HepG2 (cell line): ENCODE measurements at regions not wholly inside any gene's neighbourhood (a gene's known extent, or its start where the extent isn't known, plus 50 kb on each side); places are given as distances from the start of the nearest gene placed in this dataset.

Source experiments
- ATAC-seq: fragments of 200-7000 bp; cut with Tn5 transposase; 3 replicates; pipeline ENCODE4 v1.9.1; 2020; ENCODE audit warnings: mild to moderate bottlenecking, moderate library complexity
- BruUV-seq: library from RNA; stranded (reverse); fragments of 400-500 nt; replicated peaks from 2 replicates; lab custom pipeline; 2021; lab: Mats Ljungman, UMichigan
- CTCF ChIA-PET: fragments of 300-600 bp; formaldehyde crosslinking; extraction: SDS; loops from one replicate; lab custom pipeline; 2021; ENCODE audit warnings: low total read pairs, inconsistent platforms, low intra/inter-chr PET ratio; lab: Yijun Ruan, JAX
- POLR2A ChIA-PET: fragments of 350-600 bp; sonication (Branson Sonifier 250); formaldehyde crosslinking; loops from one replicate; lab custom pipeline; 2020; ENCODE audit warnings: antibody characterized with exemption, inconsistent platforms; lab: Yijun Ruan, JAX
- DNase-seq: peaks from one replicate; pipeline ENCODE4 v3.0.0-alpha.2; 2015; ENCODE audit warnings: low spot score
- FAIRE-seq: peaks from 3 replicates; lab custom pipeline; 2011; peaks lifted over from hg19 to GRCh38; lab: Jason Lieb, UNC
- H2AFZ ChIP-seq: one replicate; pipeline ENCODE4 v1.6.1; 2011; ENCODE audit warnings: low read length, inconsistent platforms
- H3K27ac ChIP-seq: fragments of 300-600 bp; 3 replicates; pipeline ENCODE4 v1.8.0; 2011; ENCODE audit warnings: mixed run types, mild to moderate bottlenecking, mixed read lengths, low read length, inconsistent platforms; ENCODE audit not compliant: insufficient read depth; ENCODE audit errors: extremely low read length
- H3K27me3 ChIP-seq, 2 experiments: fragments of 200-600 bp in 1 of 2; 2 replicates in 1 of 2; 3 replicates in 1 of 2; pipeline versions ENCODE4 v1.6.0 to v1.8.0; 2011; ENCODE audit warnings: low read length in 2 of 2, mild to moderate bottlenecking in 2 of 2, moderate library complexity in 2 of 2, inconsistent platforms in 1 of 2; ENCODE audit not compliant: insufficient read depth in 2 of 2, control insufficient read depth in 1 of 2
- H3K36me3 ChIP-seq, 2 experiments: fragments of 200-600 bp in 1 of 2; replicated peaks in 1 of 2; 2 replicates in 1 of 2; 3 replicates in 1 of 2; pipeline versions ENCODE4 v1.5.1 to v1.8.0; 2011; ENCODE audit warnings: low read length in 2 of 2, inconsistent platforms in 1 of 2; ENCODE audit not compliant: insufficient read depth in 2 of 2, control insufficient read depth in 1 of 2
- H3K4me1 ChIP-seq: 2 replicates; pipeline ENCODE4 v1.5.1; 2012; ENCODE audit warnings: low read length, inconsistent platforms; ENCODE audit not compliant: insufficient read depth
- H3K4me2 ChIP-seq: 2 replicates; pipeline ENCODE4 v1.6.0; 2011; ENCODE audit warnings: low read depth, low read length, inconsistent platforms
- H3K4me3 ChIP-seq, 3 experiments: fragments of 200-600 bp in 1 of 3; sonication (generic), shearing (Covaris generic) in 1 of 3; replicated peaks in 1 of 3; 2 replicates each; pipeline ENCODE4 v1.5.1; 2011 to 2016; ENCODE audit warnings: low read length in 3 of 3, inconsistent platforms in 2 of 3, low read depth in 2 of 3, mild to moderate bottlenecking in 2 of 3, control low read depth in 1 of 3, mixed read lengths in 1 of 3; ENCODE audit not compliant: insufficient read depth in 1 of 3
- H3K79me2 ChIP-seq: one replicate; pipeline ENCODE4 v1.6.1; 2011; ENCODE audit warnings: low read length, inconsistent platforms; ENCODE audit not compliant: insufficient read depth
- H3K9ac ChIP-seq: 2 replicates; pipeline ENCODE4 v1.6.0; 2011; ENCODE audit warnings: mild to moderate bottlenecking, low read depth, low read length, inconsistent platforms; ENCODE audit not compliant: insufficient read depth
- H3K9me3 ChIP-seq: 2 replicates; pipeline ENCODE4 v1.5.1; 2012; ENCODE audit warnings: mild to moderate bottlenecking, low read length
- H4K20me1 ChIP-seq: 2 replicates; pipeline ENCODE4 v1.6.0; 2011; ENCODE audit warnings: inconsistent platforms, mild to moderate bottlenecking, low read length, moderate library complexity; ENCODE audit not compliant: insufficient read depth
- ASH2L ChIP-seq: fragments of 300-600, 200-600 bp; sonication (generic); IDR thresholded peaks from 2 replicates; pipeline ENCODE4 v1.7.0; 2017; ENCODE audit warnings: low read depth, mild to moderate bottlenecking, moderate library complexity, mixed read lengths, low read length; ENCODE audit not compliant: insufficient read length
- CBFB ChIP-seq: sonication (generic); formaldehyde crosslinking; IDR thresholded peaks from 2 replicates; pipeline ENCODE4 v1.4.0; 2020; ENCODE audit warnings: missing genetic modification reagents
- EHMT2 ChIP-seq: fragments of 200-600 bp; sonication (generic); IDR thresholded peaks from 2 replicates; pipeline ENCODE4 v1.7.0; 2017; ENCODE audit warnings: antibody characterized with exemption, low read depth, low read length, borderline replicate concordance
- EZH2 ChIP-seq: conservative IDR thresholded peaks from 2 replicates; pipeline ENCODE4 v1.6.1; 2012; ENCODE audit warnings: mild to moderate bottlenecking, low read depth, low read length, moderate library complexity
- KDM2A ChIP-seq: sonication (generic); formaldehyde crosslinking; IDR thresholded peaks from 2 replicates; pipeline ENCODE4 v1.4.0; 2020; ENCODE audit warnings: low read depth, missing genetic modification reagents, borderline replicate concordance
- KDM6A ChIP-seq: IDR thresholded peaks from 2 replicates; pipeline ENCODE4 v1.6.1; 2016; ENCODE audit warnings: low read depth
- MED13 ChIP-seq: sonication (generic); formaldehyde crosslinking; IDR thresholded peaks from 2 replicates; pipeline ENCODE4 v1.5.0; 2020; ENCODE audit warnings: missing genetic modification reagents
- NFE2L1 ChIP-seq: sonication (generic); formaldehyde crosslinking; IDR thresholded peaks from 2 replicates; pipeline ENCODE4 v1.4.0; 2020; ENCODE audit warnings: missing genetic modification reagents, mild to moderate bottlenecking, borderline replicate concordance
- SP2 ChIP-seq: sonication (generic); formaldehyde crosslinking; IDR thresholded peaks from 2 replicates; pipeline ENCODE4 v1.5.1; 2020; ENCODE audit warnings: mild to moderate bottlenecking, missing genetic modification reagents
- ZNF333 ChIP-seq: sonication (generic); formaldehyde crosslinking; IDR thresholded peaks from 2 replicates; pipeline ENCODE4 v1.4.0; 2020; ENCODE audit warnings: mild to moderate bottlenecking, missing genetic modification reagents, borderline replicate concordance
- ZNF446 ChIP-seq: sonication (generic); formaldehyde crosslinking; IDR thresholded peaks from 2 replicates; pipeline ENCODE4 v1.5.0; 2020; ENCODE audit warnings: mild to moderate bottlenecking, missing genetic modification reagents
- WGBS: methylation state at CpG from one replicate; pipeline ENCODE4 v1.1.6; 2017; ENCODE audit warnings: low lambda C conversion rate; 5-methylcytosine and 5-hydroxymethylcytosine counted together
- in situ Hi-C: cut with HindIII; loops from 2 replicates; pipeline ENCODE4 v1.10.0; 2017; ENCODE audit warnings: low pct_unique_long_range_greater_than_20kb; ENCODE audit not compliant: extremely low pct_ligation_motif_present
- intact Hi-C: fragments of 100-400 bp; cut with micrococcal nuclease; formaldehyde crosslinking; loops from one replicate; pipeline ENCODE4 v1.10.0; 2022; ENCODE audit not compliant: unreplicated experiment
- TF ChIP-seq, protein P1 (sequence below): sonication (generic); formaldehyde crosslinking; conservative IDR thresholded peaks from 2 replicates; pipeline ENCODE4 v1.8.0; 2022; ENCODE audit warnings: low read depth, missing genetic modification reagents
- TF ChIP-seq, protein P2 (sequence below): sonication (generic); formaldehyde crosslinking; IDR thresholded peaks from 2 replicates; pipeline ENCODE4 v1.5.1; 2020; ENCODE audit warnings: missing genetic modification reagents, mild to moderate bottlenecking, borderline replicate concordance
- TF ChIP-seq, protein P3 (sequence below): sonication (generic); formaldehyde crosslinking; IDR thresholded peaks from 2 replicates; pipeline ENCODE4 v1.4.0; 2020; ENCODE audit warnings: missing genetic modification reagents, borderline replicate concordance
- TF ChIP-seq, protein P4 (sequence below): sonication (generic); formaldehyde crosslinking; IDR thresholded peaks from 2 replicates; pipeline ENCODE4 v1.4.0; 2020; ENCODE audit warnings: missing genetic modification reagents

DNA sequence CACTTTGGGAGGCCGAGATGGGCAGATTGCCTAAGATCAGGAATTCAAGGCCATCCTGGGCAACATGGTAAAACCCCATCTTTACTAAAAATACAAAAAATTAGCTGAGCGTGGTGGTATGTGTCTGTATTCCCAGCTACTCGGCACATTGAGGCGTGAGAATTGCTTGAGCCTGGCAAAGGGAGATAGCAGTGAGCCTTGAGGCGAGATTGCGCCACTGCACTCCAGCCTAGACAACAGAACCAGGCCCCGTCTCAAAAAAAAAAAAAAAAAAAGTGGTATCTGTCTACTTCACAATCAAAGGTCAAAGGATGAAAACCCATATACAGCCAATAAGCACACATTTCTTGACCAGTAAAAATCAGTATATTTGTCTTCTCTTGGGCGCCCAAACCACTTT is 728.5 kb upstream of the ADAMTS16 start (continued):
- TF ChIP-seq KDM2A (CRISPR knock-in tag) (no peak), MED13 (CRISPR knock-in tag) (no peak), ZNF446 (CRISPR knock-in tag) (no peak), EHMT2 (no peak), EZH2 (no peak)
- TF ChIP-seq, protein P1, sequence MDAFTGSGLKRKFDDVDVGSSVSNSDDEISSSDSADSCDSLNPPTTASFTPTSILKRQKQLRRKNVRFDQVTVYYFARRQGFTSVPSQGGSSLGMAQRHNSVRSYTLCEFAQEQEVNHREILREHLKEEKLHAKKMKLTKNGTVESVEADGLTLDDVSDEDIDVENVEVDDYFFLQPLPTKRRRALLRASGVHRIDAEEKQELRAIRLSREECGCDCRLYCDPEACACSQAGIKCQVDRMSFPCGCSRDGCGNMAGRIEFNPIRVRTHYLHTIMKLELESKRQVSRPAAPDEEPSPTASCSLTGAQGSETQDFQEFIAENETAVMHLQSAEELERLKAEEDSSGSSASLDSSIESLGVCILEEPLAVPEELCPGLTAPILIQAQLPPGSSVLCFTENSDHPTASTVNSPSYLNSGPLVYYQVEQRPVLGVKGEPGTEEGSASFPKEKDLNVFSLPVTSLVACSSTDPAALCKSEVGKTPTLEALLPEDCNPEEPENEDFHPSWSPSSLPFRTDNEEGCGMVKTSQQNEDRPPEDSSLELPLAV (CRISPR knock-in tag): no peak
- TF ChIP-seq, protein P2, sequence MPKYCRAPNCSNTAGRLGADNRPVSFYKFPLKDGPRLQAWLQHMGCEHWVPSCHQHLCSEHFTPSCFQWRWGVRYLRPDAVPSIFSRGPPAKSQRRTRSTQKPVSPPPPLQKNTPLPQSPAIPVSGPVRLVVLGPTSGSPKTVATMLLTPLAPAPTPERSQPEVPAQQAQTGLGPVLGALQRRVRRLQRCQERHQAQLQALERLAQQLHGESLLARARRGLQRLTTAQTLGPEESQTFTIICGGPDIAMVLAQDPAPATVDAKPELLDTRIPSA (CRISPR knock-in tag): no peak
- TF ChIP-seq, protein P3, sequence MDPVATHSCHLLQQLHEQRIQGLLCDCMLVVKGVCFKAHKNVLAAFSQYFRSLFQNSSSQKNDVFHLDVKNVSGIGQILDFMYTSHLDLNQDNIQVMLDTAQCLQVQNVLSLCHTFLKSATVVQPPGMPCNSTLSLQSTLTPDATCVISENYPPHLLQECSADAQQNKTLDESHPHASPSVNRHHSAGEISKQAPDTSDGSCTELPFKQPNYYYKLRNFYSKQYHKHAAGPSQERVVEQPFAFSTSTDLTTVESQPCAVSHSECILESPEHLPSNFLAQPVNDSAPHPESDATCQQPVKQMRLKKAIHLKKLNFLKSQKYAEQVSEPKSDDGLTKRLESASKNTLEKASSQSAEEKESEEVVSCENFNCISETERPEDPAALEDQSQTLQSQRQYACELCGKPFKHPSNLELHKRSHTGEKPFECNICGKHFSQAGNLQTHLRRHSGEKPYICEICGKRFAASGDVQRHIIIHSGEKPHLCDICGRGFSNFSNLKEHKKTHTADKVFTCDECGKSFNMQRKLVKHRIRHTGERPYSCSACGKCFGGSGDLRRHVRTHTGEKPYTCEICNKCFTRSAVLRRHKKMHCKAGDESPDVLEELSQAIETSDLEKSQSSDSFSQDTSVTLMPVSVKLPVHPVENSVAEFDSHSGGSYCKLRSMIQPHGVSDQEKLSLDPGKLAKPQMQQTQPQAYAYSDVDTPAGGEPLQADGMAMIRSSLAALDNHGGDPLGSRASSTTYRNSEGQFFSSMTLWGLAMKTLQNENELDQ: no peak

DNA sequence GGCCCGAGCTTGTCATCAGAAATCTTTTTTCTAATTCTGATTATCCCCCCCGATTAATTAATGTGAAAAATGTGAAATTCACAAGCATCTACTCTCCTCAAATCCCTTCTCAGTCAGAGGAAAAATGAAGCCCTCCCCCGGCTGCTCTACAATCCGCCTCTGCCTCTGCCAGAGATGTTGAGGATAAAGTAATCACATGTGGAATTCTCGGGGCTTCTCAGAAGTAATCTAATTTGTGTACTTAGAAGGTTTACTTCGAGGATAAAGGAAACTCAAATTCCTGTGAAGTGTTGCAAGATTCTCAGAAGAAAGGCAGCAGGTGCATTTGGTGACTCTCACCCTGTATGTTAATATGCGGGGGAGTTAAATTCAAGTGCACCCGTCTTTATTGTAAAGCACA is 726.1 kb upstream of the ADAMTS16 start:
- H3K9me3 ChIP-seq: peaks cover 85% of the 10 kb centered on the region
- no peaks in the 10 kb centered on the region for H3K4me1 ChIP-seq
- no peak overlapping the region for H3K4me3 ChIP-seq
- no peaks in the 10 kb centered on the region for H4K20me1 ChIP-seq
- no peak for TF ChIP-seq MED13 (CRISPR knock-in tag)
- no peak for TF ChIP-seq ASH2L
- no peak for TF ChIP-seq KDM6A (CRISPR knock-in tag)
- TF ChIP-seq NFE2L1 (CRISPR knock-in tag): no peak
- TF ChIP-seq CBFB (CRISPR knock-in tag): no peak
- no peak for TF ChIP-seq SP2 (CRISPR knock-in tag)
- TF ChIP-seq ZNF333 (CRISPR knock-in tag): no peak
- TF ChIP-seq, protein P4, sequence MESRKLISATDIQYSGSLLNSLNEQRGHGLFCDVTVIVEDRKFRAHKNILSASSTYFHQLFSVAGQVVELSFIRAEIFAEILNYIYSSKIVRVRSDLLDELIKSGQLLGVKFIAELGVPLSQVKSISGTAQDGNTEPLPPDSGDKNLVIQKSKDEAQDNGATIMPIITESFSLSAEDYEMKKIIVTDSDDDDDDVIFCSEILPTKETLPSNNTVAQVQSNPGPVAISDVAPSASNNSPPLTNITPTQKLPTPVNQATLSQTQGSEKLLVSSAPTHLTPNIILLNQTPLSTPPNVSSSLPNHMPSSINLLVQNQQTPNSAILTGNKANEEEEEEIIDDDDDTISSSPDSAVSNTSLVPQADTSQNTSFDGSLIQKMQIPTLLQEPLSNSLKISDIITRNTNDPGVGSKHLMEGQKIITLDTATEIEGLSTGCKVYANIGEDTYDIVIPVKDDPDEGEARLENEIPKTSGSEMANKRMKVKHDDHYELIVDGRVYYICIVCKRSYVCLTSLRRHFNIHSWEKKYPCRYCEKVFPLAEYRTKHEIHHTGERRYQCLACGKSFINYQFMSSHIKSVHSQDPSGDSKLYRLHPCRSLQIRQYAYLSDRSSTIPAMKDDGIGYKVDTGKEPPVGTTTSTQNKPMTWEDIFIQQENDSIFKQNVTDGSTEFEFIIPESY (CRISPR knock-in tag): no peak
- no peak overlapping the region for H2AFZ ChIP-seq
- H3K27ac ChIP-seq: no peak overlapping the region
- ChIA-PET POLR2A (no interaction called here), CTCF (no interaction called here)
- FAIRE-seq: no peak
- ATAC-seq: no peak
- no TSS peak for BruUV-seq
- H3K4me2 ChIP-seq: no peak overlapping the region
- H3K36me3 ChIP-seq: no peaks in the 10 kb centered on the region
- H3K27me3 ChIP-seq: no peaks in the 10 kb centered on the region
- no peak overlapping the region for H3K9ac ChIP-seq
- 20% methylated on average over 8 of the region's 8 CpGs for WGBS
- H3K79me2 ChIP-seq: no peaks in the 10 kb centered on the region
- intact Hi-C loops (no loop called here), in situ Hi-C loops (no loop called here)
- DNase-seq: no peak
